ENCODE measurements at regions not wholly inside any gene's neighbourhood (a gene's known extent, or its start where the extent isn't known, plus 50 kb on each side); places are given as distances from the start of the nearest gene placed in this dataset.
A peak's percentile ranks its signal among the peaks of the same experiment; 100 is the strongest.

DNA sequence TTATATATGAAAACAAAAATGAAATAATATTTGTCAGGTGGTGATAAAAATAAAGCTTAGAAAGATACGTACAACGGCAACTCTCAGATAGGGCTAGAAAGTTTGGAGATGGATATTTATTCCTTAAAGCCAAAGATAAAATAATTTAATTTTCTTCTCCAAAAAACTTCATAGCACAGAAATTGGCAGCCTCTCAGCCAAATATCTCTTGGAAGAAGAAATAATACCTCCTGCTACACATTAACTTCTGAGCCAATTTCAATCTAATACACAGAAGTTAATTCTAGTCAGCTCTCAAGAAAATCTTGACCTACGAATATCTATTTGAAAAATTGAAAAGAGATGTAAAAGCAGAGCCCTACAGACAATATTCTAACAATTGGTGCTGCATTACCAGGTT lies 122.4 kb downstream of the TES start:
- H3K27ac ChIP-seq = no peak overlapping the region
- H3K4me1 ChIP-seq = no peaks in the 10 kb centered on the region
- TF ChIP-seq, protein P1, sequence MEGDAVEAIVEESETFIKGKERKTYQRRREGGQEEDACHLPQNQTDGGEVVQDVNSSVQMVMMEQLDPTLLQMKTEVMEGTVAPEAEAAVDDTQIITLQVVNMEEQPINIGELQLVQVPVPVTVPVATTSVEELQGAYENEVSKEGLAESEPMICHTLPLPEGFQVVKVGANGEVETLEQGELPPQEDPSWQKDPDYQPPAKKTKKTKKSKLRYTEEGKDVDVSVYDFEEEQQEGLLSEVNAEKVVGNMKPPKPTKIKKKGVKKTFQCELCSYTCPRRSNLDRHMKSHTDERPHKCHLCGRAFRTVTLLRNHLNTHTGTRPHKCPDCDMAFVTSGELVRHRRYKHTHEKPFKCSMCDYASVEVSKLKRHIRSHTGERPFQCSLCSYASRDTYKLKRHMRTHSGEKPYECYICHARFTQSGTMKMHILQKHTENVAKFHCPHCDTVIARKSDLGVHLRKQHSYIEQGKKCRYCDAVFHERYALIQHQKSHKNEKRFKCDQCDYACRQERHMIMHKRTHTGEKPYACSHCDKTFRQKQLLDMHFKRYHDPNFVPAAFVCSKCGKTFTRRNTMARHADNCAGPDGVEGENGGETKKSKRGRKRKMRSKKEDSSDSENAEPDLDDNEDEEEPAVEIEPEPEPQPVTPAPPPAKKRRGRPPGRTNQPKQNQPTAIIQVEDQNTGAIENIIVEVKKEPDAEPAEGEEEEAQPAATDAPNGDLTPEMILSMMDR (IDR thresholded peaks at IDR 0.05) = no peak
- H3K4me3 ChIP-seq = no peak overlapping the region
- FAIRE-seq = no peak
- H3K36me3 ChIP-seq = no peaks in the 10 kb centered on the region
- intact Hi-C loops (cut with DNase I) = no loop called here
- no peaks in the 10 kb centered on the region for H3K9me3 ChIP-seq
- no peaks in the 10 kb centered on the region for H3K27me3 ChIP-seq
- WGBS, 2 donors = 57 to 73% methylated on average over 3 of the region's 3 CpGs
- no peak for DNase-seq
- ATAC-seq = no peak

DNA sequence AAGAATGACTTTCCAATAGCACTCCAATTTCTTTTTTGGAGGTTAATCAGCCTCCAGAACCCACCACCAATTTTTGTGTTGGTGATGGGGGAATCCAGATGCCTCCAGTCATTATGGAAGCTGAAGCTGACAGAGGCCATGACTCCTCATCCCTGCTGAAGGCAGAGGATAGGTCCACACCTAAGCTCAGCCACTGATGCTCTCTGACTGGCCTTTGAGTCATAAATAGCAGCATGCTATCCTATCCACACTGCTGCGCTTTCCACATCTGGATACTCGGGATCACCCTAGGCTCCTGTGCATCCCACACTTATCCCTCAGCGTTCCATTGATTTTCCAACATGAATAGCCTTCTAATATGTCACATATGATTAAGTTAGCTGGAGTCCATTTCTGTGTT lies 124.2 kb downstream of the TES start:
- no peak overlapping the region for H3K4me3 ChIP-seq
- 92 to 94% methylated on average over 3 of the region's 3 CpGs for WGBS, 2 donors
- no peak overlapping the region for H3K27ac ChIP-seq
- no peaks in the 10 kb centered on the region for H3K9me3 ChIP-seq
- no peak for FAIRE-seq
- H3K36me3 ChIP-seq = no peaks in the 10 kb centered on the region
- peaks cover 8 to 11% (median 10%) of the 10 kb centered on the region in 3 donors for H3K4me1 ChIP-seq
- no peak for DNase-seq
- ATAC-seq = no peak
- intact Hi-C loops (cut with DNase I) = no loop called here
- no peaks in the 10 kb centered on the region for H3K27me3 ChIP-seq
- TF ChIP-seq, protein P1 (IDR thresholded peaks at IDR 0.05) = no peak

GRCh38 chr7:116337018-116337417 lies 126.7 kb downstream of the TES start:
- DNase-seq = no peak
- 53 to 86% methylated on average over 2 of the region's 2 CpGs for WGBS, 2 donors

GRCh38 chr7:116337800-116338199 lies 127.5 kb downstream of the TES start:
- Histone ChIP-seq H3K9me3 (no peaks in the 10 kb centered on the region), H3K27ac (no peak overlapping the region), H3K4me3 (no peak overlapping the region), H3K36me3 (no peaks in the 10 kb centered on the region), H3K27me3 (no peaks in the 10 kb centered on the region), H3K4me1 (peaks cover 14 to 20% (median 19%) of the 10 kb centered on the region in 3 donors)
- ATAC-seq (no peak), FAIRE-seq (no peak), DNase-seq (no peak)
- intact Hi-C loops (cut with DNase I) = no loop called here
- TF ChIP-seq, protein P1 (IDR thresholded peaks at IDR 0.05) = no peak

More at GRCh38 chr7:116337018-116337417, 126.7 kb downstream of the TES start:
- H3K4me3 ChIP-seq = no peak overlapping the region
- TF ChIP-seq, protein P1 (IDR thresholded peaks at IDR 0.05) = no peak
- no peaks in the 10 kb centered on the region for H3K9me3 ChIP-seq
- ATAC-seq (no peak), FAIRE-seq (no peak)
- no peaks in the 10 kb centered on the region for H3K27me3 ChIP-seq
- peaks cover 14 to 20% (median 19%) of the 10 kb centered on the region in 3 donors for H3K4me1 ChIP-seq
- H3K36me3 ChIP-seq = no peaks in the 10 kb centered on the region
- H3K27ac ChIP-seq = no peak overlapping the region
- intact Hi-C loops (cut with DNase I) = no loop called here

GRCh38 chr7:116339564-116339963 lies 129.2 kb downstream of the TES start:
- Histone ChIP-seq H3K4me1 (peaks cover 14 to 20% (median 19%) of the 10 kb centered on the region in 3 donors), H3K27me3 (no peaks in the 10 kb centered on the region), H3K36me3 (no peaks in the 10 kb centered on the region), H3K27ac (no peak overlapping the region), H3K4me3 (no peak overlapping the region), H3K9me3 (no peaks in the 10 kb centered on the region)
- intact Hi-C loops (cut with DNase I) = no loop called here
- peak; percentile 89 to 95 (median 92) for ATAC-seq
- peak in 2 of 6 donors; percentile 9 to 20 for DNase-seq
- TF ChIP-seq, protein P1 (IDR thresholded peaks at IDR 0.05) = no peak
- WGBS, 2 donors = 17 to 18% methylated on average over 3 of the region's 3 CpGs
- FAIRE-seq = no peak
